Natural killer cell (primary cell): ENCODE measurements at regions not wholly inside any gene's neighbourhood (a gene's known extent, or its start where the extent isn't known, plus 50 kb on each side); places are given as distances from the start of the nearest gene placed in this dataset.

Experiments used
- ATAC-seq, 3 donors: fragments of 150-1000 bp in 2 of 3; fragments of 200-7000 bp in 1 of 3; cut with Tn5 transposase; 1 replicate in 1 of 3; 2 replicates in 2 of 3; pipeline ENCODE4 v1.10.0; 2021; ENCODE audit warnings: mild to moderate bottlenecking in 2 of 3, moderate library complexity in 2 of 3
- DNase-seq, 2 donors: peaks; one replicate each; pipeline versions ENCODE4 v3.0.0 to v3.0.0-alpha.2; 2013 to 2021; ENCODE audit warnings: mixed read lengths in 1 of 2
- H3K27ac ChIP-seq: one replicate; pipeline ENCODE4 v1.5.1; 2013; ENCODE audit warnings: mild to moderate bottlenecking, low read length
- H3K27me3 ChIP-seq: one replicate; pipeline ENCODE4 v1.6.1; 2013; ENCODE audit warnings: low read length; ENCODE audit not compliant: control insufficient read depth, insufficient read depth
- H3K36me3 ChIP-seq: one replicate; pipeline ENCODE4 v1.6.1; 2013; ENCODE audit warnings: low read length; ENCODE audit not compliant: control insufficient read depth, insufficient read depth
- H3K4me1 ChIP-seq: one replicate; pipeline ENCODE4 v1.6.1; 2013; ENCODE audit warnings: low read length; ENCODE audit not compliant: control insufficient read depth, insufficient read depth
- H3K4me3 ChIP-seq: one replicate; pipeline ENCODE4 v1.5.1; 2013; ENCODE audit warnings: low read length
- H3K9me3 ChIP-seq: one replicate; pipeline ENCODE4 v1.6.1; 2013; ENCODE audit warnings: low read length; ENCODE audit not compliant: control insufficient read depth, insufficient read depth
- H3K27ac Mint-ChIP-seq, 2 donors: one replicate each; pipeline ENCODE4 v1.8.0; 2022; ENCODE audit warnings: mild to moderate bottlenecking in 2 of 2, mixed read lengths in 2 of 2, moderate library complexity in 1 of 2
- H3K27me3 Mint-ChIP-seq, 2 donors: one replicate each; pipeline ENCODE4 v1.8.0; 2022; ENCODE audit warnings: low read depth in 2 of 2, mixed read lengths in 2 of 2
- H3K36me3 Mint-ChIP-seq: one replicate; pipeline ENCODE4 v1.8.0; 2022; ENCODE audit warnings: mixed read lengths
- H3K4me1 Mint-ChIP-seq, 2 donors: one replicate each; pipeline ENCODE4 v1.8.0; 2022; ENCODE audit warnings: mixed read lengths in 2 of 2
- H3K4me3 Mint-ChIP-seq: one replicate; pipeline ENCODE4 v1.8.0; 2022; ENCODE audit warnings: mild to moderate bottlenecking, moderate library complexity, mixed read lengths
- H3K9me3 Mint-ChIP-seq, 2 donors: one replicate each; pipeline ENCODE4 v1.8.0; 2022; ENCODE audit warnings: mixed read lengths in 2 of 2
- WGBS: methylation state at CpG from one replicate; pipeline ENCODE4 v1.1.7; 2013; ENCODE audit warnings: missing lambda C conversion rate; ENCODE audit not compliant: insufficient coverage; 5-methylcytosine and 5-hydroxymethylcytosine counted together
- intact Hi-C: fragments of 100-400 bp; cut with micrococcal nuclease; formaldehyde crosslinking; loops from one replicate; pipeline ENCODE4 v1.14.2; 2022
- TF ChIP-seq, protein P1 (sequence below): fragments of 200-600 bp; IDR thresholded peaks from one replicate; pipeline ENCODE4 v1.8.0; 2022; ENCODE audit warnings: antibody characterized with exemption

- ATAC-seq (no peak), DNase-seq (no peak)
- TF ChIP-seq, protein P1, sequence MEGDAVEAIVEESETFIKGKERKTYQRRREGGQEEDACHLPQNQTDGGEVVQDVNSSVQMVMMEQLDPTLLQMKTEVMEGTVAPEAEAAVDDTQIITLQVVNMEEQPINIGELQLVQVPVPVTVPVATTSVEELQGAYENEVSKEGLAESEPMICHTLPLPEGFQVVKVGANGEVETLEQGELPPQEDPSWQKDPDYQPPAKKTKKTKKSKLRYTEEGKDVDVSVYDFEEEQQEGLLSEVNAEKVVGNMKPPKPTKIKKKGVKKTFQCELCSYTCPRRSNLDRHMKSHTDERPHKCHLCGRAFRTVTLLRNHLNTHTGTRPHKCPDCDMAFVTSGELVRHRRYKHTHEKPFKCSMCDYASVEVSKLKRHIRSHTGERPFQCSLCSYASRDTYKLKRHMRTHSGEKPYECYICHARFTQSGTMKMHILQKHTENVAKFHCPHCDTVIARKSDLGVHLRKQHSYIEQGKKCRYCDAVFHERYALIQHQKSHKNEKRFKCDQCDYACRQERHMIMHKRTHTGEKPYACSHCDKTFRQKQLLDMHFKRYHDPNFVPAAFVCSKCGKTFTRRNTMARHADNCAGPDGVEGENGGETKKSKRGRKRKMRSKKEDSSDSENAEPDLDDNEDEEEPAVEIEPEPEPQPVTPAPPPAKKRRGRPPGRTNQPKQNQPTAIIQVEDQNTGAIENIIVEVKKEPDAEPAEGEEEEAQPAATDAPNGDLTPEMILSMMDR: no peak
- H3K27ac ChIP-seq: no peak overlapping the region
- peaks cover 7% of the 10 kb centered on the region for H3K9me3 ChIP-seq
- 91% methylated on average over 17 of the region's 17 CpGs for WGBS
- no peak overlapping the region for H3K4me3 Mint-ChIP-seq
- H3K9me3 Mint-ChIP-seq: no peaks in the 10 kb centered on the region
- H3K27ac Mint-ChIP-seq: no peak overlapping the region
- peaks cover 5% of the 10 kb centered on the region for H3K36me3 Mint-ChIP-seq
- H3K4me1 Mint-ChIP-seq: no peaks in the 10 kb centered on the region
- no peaks in the 10 kb centered on the region for H3K27me3 ChIP-seq
- intact Hi-C loops: no loop called here
- peaks cover 0 to 3% of the 10 kb centered on the region in 2 donors for H3K27me3 Mint-ChIP-seq
- H3K36me3 ChIP-seq: no peaks in the 10 kb centered on the region
- H3K4me3 ChIP-seq: no peak overlapping the region
- H3K4me1 ChIP-seq: no peaks in the 10 kb centered on the region
Observed at GRCh38 chr3:13174011-13174802, 101.0 kb upstream of the IQSEC1 start.

DNA sequence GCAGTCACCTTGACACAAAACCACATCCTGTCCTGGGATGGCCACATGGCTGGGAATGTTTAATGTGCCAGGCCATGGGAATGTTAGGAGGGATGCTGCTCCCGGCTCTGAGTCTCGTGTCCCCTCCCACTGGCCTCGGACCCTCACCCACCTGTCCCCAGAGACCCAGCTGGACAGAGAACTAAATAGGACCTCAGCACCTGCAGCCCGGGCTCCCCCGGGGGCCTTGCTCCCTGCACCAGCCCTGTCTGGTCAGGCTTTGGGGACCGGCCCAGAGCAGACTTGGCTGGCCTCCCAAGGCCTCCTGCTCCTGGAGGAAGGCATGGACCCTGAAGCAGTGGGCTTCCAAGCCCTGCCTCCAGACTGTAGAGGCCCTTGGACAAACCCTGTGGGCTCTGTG is 100.0 kb upstream of the IQSEC1 start:
- TF ChIP-seq, protein P1: no peak
- no peak for ATAC-seq
- Histone ChIP-seq H3K36me3 (no peaks in the 10 kb centered on the region), H3K4me3 (no peak overlapping the region), H3K27me3 (no peaks in the 10 kb centered on the region), H3K4me1 (no peaks in the 10 kb centered on the region), H3K27ac (no peak overlapping the region), H3K9me3 (peaks cover 4% of the 10 kb centered on the region)
- no peaks in the 10 kb centered on the region for H3K9me3 Mint-ChIP-seq
- H3K4me1 Mint-ChIP-seq: no peaks in the 10 kb centered on the region
- H3K27ac Mint-ChIP-seq: no peak overlapping the region
- 79% methylated on average over 6 of the region's 6 CpGs for WGBS
- no peak overlapping the region for H3K4me3 Mint-ChIP-seq
- no peak for DNase-seq
- H3K27me3 Mint-ChIP-seq: peaks cover 0 to 3% of the 10 kb centered on the region in 2 donors
- H3K36me3 Mint-ChIP-seq: no peaks in the 10 kb centered on the region
- intact Hi-C loops: no loop called here

GRCh38 chr3:13172644-13173013 is 99.4 kb upstream of the IQSEC1 start:
- H3K4me1 ChIP-seq: no peaks in the 10 kb centered on the region
- no peak for DNase-seq
- no peak overlapping the region for H3K4me3 Mint-ChIP-seq
- H3K4me3 ChIP-seq: no peak overlapping the region
- H3K27me3 Mint-ChIP-seq: peaks cover 0 to 3% of the 10 kb centered on the region in 2 donors
- ATAC-seq: no peak
- TF ChIP-seq, protein P1: no peak
- no peaks in the 10 kb centered on the region for H3K4me1 Mint-ChIP-seq
- H3K27ac Mint-ChIP-seq: no peak overlapping the region
- intact Hi-C loops: no loop called here
- H3K9me3 Mint-ChIP-seq: no peaks in the 10 kb centered on the region
- H3K9me3 ChIP-seq: no peaks in the 10 kb centered on the region
- no peak overlapping the region for H3K27ac ChIP-seq
- WGBS: 88% methylated on average over 7 of the region's 7 CpGs
- H3K36me3 Mint-ChIP-seq: no peaks in the 10 kb centered on the region
- H3K27me3 ChIP-seq: no peaks in the 10 kb centered on the region
- H3K36me3 ChIP-seq: no peaks in the 10 kb centered on the region
